ENCODE measurements at regions not wholly inside any gene's neighbourhood (a gene's known extent, or its start where the extent isn't known, plus 50 kb on each side); places are given as distances from the start of the nearest gene placed in this dataset.

- TF ChIP-seq ZNF114 (tag by site-specific recombination; IDR thresholded peaks at IDR 0.05) (no peak), CTCF (tag by site-specific recombination; IDR thresholded peaks at IDR 0.05) (no peak), PRDM4 (tag by site-specific recombination; IDR thresholded peaks at IDR 0.05) (no peak), ZBTB1 (tag by site-specific recombination; IDR thresholded peaks at IDR 0.05) (no peak), ZBTB44 (tag by site-specific recombination; IDR thresholded peaks at IDR 0.05) (no peak), ZNF626 (tag by site-specific recombination; IDR thresholded peaks at IDR 0.05) (no peak), ZNF549 (tag by site-specific recombination; IDR thresholded peaks at IDR 0.05) (no peak), ZNF768 (tag by site-specific recombination; IDR thresholded peaks at IDR 0.05) (no peak)
Measured at GRCh38 chr16:72285324-72285723, 113.4 kb upstream of the PMFBP1 start.
